Thyroid gland (tissue), 4 donors: ENCODE measurements at regions not wholly inside any gene's neighbourhood (a gene's known extent, or its start where the extent isn't known, plus 50 kb on each side); places are given as distances from the start of the nearest gene placed in this dataset.

Experiments
- CTCF ChIP-seq, 6 experiments: fragments of 200-600 bp in 3 of 6; fragments of 450-650 bp in 3 of 6; sonication (generic) in 3 of 6; IDR thresholded peaks; one replicate each; pipeline ENCODE4 v1.5.1; 2016 to 2019; ENCODE audit warnings: antibody characterized with exemption in 6 of 6, mild to moderate bottlenecking in 2 of 6, inconsistent platforms in 1 of 6, moderate library complexity in 1 of 6
- POLR2A ChIP-seq, 2 donors: fragments of 450-650 bp; IDR thresholded peaks; one replicate each; pipeline ENCODE4 v1.6.1; 2017; ENCODE audit warnings: antibody characterized with exemption in 2 of 2, mild to moderate bottlenecking in 2 of 2, moderate library complexity in 1 of 2

GRCh38 chr3:145492456-145492855, 668.5 kb downstream of the PLOD2 start:
- no peak for TF ChIP-seq CTCF (IDR thresholded peaks at IDR 0.05)
- TF ChIP-seq POLR2A (IDR thresholded peaks at IDR 0.05) = no peak
